ENCODE measurements at regions not wholly inside any gene's neighbourhood (a gene's known extent, or its start where the extent isn't known, plus 50 kb on each side); places are given as distances from the start of the nearest gene placed in this dataset.

DNA sequence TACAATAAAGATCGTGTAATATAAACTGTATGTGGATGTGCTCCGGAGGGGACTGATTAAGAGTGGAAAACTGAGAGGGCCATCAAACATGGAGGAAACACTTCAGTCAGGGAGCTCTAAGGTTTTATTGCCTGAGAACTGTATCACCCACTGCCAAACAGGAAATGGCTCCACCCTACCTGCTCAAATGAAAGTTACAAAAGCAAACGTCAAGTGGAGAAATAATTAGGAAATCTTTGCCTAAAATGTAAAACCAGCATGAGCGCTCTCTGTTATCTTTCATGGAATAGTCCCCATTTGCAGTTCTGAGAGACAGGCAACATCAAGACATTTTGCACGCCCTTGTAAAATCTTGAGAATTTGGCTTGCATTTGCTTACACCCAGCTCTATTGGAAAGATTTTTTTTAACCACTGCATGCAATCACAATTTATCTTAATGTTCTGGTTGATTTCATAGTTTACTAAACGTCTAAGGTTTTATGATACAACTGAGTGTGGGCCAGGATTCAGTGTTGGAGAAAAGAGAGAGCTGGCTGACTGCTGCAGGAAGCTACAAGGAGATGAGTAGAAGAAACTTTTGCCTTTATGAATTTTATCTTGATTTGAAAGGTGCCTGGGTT is 344.0 kb upstream of the PRICKLE1 start:
- H3K9me3 ChIP-seq (ENCODE audit: control insufficient read depth, low read depth, low read length) = no peaks in the 10 kb centered on the region
- H4K91ac ChIP-seq (ENCODE audit: insufficient read length, low read depth, low read length) = no peak overlapping the region
- H2BK120ac ChIP-seq (ENCODE audit: low read depth, low read length, poor library complexity, severe bottlenecking) = no peak overlapping the region
- H3K27ac ChIP-seq (ENCODE audit: insufficient read length, low read depth, low read length) = no peak overlapping the region
- no peak overlapping the region for H2AK5ac ChIP-seq (ENCODE audit: insufficient read length, low read length)
- no peak overlapping the region for H2BK15ac ChIP-seq (ENCODE audit: low read depth, low read length)
- H2BK20ac ChIP-seq (ENCODE audit: low read depth, low read length, poor library complexity, severe bottlenecking) = no peak overlapping the region
- H4K5ac ChIP-seq (ENCODE audit: insufficient read length, low read depth, low read length) = no peak overlapping the region
- H3K79me1 ChIP-seq (ENCODE audit: insufficient read depth, low read depth, low read length, poor library complexity, severe bottlenecking) = no peaks in the 10 kb centered on the region
- H3K4me1 ChIP-seq (ENCODE audit: insufficient read depth, low read length) = no peaks in the 10 kb centered on the region
- H2BK5ac ChIP-seq (ENCODE audit: insufficient read length, low read length) = no peak overlapping the region
- no peak overlapping the region for H3K56ac ChIP-seq (ENCODE audit: insufficient read length, low read depth, low read length)
- Mint-ChIP-seq H3K27ac (no peak overlapping the region; a peak in 1 of 7 replicates), H3K9me3 (peaks cover 0 to 2% of the 10 kb centered on the region in 2 experiments; a peak in 1 of 5 replicates), H3K4me1 (0 out of 4 replicates have a peak, but pooled peaks cover 0 to 4% of the 10 kb centered on the region in 2 experiments), H3K36me3 (ENCODE audit: insufficient read depth in 1 of 3, low read depth in 3 of 3) (no peaks in the 10 kb centered on the region), H3K4me3 (no peak overlapping the region), H3K27me3 (ENCODE audit: low read depth) (no peaks in the 10 kb centered on the region)
- no peaks in the 10 kb centered on the region for H3K23me2 ChIP-seq (ENCODE audit: insufficient read length, low read depth, low read length, poor library complexity, severe bottlenecking)
- no peak overlapping the region for H4K8ac ChIP-seq (replicated peaks; ENCODE audit: insufficient read length, low read depth, low read length)
- no peak overlapping the region for H3T11ph ChIP-seq (ENCODE audit: low read length)
- H3K9ac ChIP-seq (ENCODE audit: extremely low read depth, insufficient read length, low read length) = no peak overlapping the region
- DNase-seq = no peak
- no peaks in the 10 kb centered on the region for H4K20me1 ChIP-seq (ENCODE audit: control insufficient read depth, insufficient read depth, insufficient read length)
- H3K4me2 ChIP-seq (ENCODE audit: insufficient read depth, insufficient read length, low read length) = no peak overlapping the region
- H3K27me3 ChIP-seq (ENCODE audit: insufficient read depth, low read length) = no peaks in the 10 kb centered on the region
- H3K14ac ChIP-seq (ENCODE audit: insufficient read depth, low read length) = no peak overlapping the region
- TF ChIP-seq, protein P1, sequence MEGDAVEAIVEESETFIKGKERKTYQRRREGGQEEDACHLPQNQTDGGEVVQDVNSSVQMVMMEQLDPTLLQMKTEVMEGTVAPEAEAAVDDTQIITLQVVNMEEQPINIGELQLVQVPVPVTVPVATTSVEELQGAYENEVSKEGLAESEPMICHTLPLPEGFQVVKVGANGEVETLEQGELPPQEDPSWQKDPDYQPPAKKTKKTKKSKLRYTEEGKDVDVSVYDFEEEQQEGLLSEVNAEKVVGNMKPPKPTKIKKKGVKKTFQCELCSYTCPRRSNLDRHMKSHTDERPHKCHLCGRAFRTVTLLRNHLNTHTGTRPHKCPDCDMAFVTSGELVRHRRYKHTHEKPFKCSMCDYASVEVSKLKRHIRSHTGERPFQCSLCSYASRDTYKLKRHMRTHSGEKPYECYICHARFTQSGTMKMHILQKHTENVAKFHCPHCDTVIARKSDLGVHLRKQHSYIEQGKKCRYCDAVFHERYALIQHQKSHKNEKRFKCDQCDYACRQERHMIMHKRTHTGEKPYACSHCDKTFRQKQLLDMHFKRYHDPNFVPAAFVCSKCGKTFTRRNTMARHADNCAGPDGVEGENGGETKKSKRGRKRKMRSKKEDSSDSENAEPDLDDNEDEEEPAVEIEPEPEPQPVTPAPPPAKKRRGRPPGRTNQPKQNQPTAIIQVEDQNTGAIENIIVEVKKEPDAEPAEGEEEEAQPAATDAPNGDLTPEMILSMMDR (conservative IDR thresholded peaks at IDR 0.05) = no peak
- no peak overlapping the region for H3K23ac ChIP-seq (ENCODE audit: insufficient read length, low read depth, low read length)
- H2BK12ac ChIP-seq (ENCODE audit: insufficient read length, low read depth, low read length) = no peak overlapping the region
- no CpG with 5 or more reads among the region's 6 CpGs for WGBS (ENCODE audit: extremely low coverage, insufficient read length, low lambda C conversion rate)
- H2AFZ ChIP-seq (ENCODE audit: low read length) = no peak overlapping the region
- H3K79me2 ChIP-seq (ENCODE audit: insufficient read depth, low read length) = no peaks in the 10 kb centered on the region
- H3K18ac ChIP-seq (ENCODE audit: insufficient read length, low read depth, low read length) = no peak overlapping the region
- no peak overlapping the region for H3K4ac ChIP-seq (ENCODE audit: low read depth, low read length)
